Naive B cell (primary cell): ENCODE measurements at regions not wholly inside any gene's neighbourhood (a gene's known extent, or its start where the extent isn't known, plus 50 kb on each side); places are given as distances from the start of the nearest gene placed in this dataset.
"Not testable (repeated sequence)": the region's sequence is repeated elsewhere in the genome, so short reads cannot be mapped to it uniquely, and the experiment has no call there.

Source experiments
- ATAC-seq, 2 donors: fragments of 150-1000 bp; cut with Tn5 transposase; 2 replicates each; pipeline ENCODE4 v1.10.0; 2021; ENCODE audit warnings: low read depth in 2 of 2, mild to moderate bottlenecking in 2 of 2, moderate library complexity in 2 of 2
- DNase-seq: peaks from one replicate; pipeline ENCODE4 v3.0.0; 2022
- H3K27ac Mint-ChIP-seq, 6 donors: one replicate each; pipeline ENCODE4 v1.8.0; 2020 to 2022; ENCODE audit warnings: mild to moderate bottlenecking in 6 of 6, mixed read lengths in 6 of 6, moderate library complexity in 5 of 6, inconsistent platforms in 2 of 6
- H3K27me3 Mint-ChIP-seq, 3 donors: one replicate each; pipeline ENCODE4 v1.8.0; 2021 to 2022; ENCODE audit warnings: mixed read lengths in 3 of 3, mild to moderate bottlenecking in 1 of 3
- H3K36me3 Mint-ChIP-seq, 2 donors: one replicate each; pipeline ENCODE4 v1.8.0; 2020 to 2022; ENCODE audit warnings: mixed read lengths in 2 of 2, inconsistent platforms in 1 of 2, mild to moderate bottlenecking in 1 of 2
- H3K4me1 Mint-ChIP-seq, 3 donors: one replicate each; pipeline ENCODE4 v1.8.0; 2020 to 2022; ENCODE audit warnings: mixed read lengths in 3 of 3, inconsistent platforms in 1 of 3, mild to moderate bottlenecking in 1 of 3, moderate library complexity in 1 of 3
- H3K4me3 Mint-ChIP-seq, 8 donors: one replicate each; pipeline ENCODE4 v1.8.0; 2020 to 2022; ENCODE audit warnings: mild to moderate bottlenecking in 8 of 8, mixed read lengths in 8 of 8, moderate library complexity in 8 of 8, inconsistent platforms in 2 of 8
- H3K9me3 Mint-ChIP-seq, 7 donors: one replicate each; pipeline ENCODE4 v1.8.0; 2020 to 2022; ENCODE audit warnings: mixed read lengths in 7 of 7, mild to moderate bottlenecking in 5 of 7, inconsistent platforms in 2 of 7, moderate library complexity in 1 of 7

DNA sequence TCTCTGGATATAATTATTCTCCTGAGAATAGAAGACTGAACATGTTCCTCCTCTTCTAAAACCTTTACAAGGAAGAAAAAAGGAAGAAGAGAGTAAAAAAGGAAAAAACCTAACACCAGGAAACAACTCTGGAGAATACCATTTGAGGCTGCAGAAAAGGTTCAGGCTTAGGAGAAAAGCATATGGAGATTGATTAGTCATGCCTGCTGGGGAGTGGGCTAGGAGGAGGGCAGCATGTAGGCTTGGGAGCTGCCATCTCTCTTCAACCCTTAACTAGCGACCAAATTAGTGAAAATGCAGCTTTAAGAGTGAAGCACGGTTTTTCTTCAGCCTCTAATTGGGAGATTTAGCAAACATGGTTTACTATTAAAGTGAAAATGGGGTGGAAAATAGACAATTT lies 273.0 kb upstream of the CRY1 start:
- no peaks in the 10 kb centered on the region for H3K36me3 Mint-ChIP-seq
- H3K4me3 Mint-ChIP-seq: no peak overlapping the region
- DNase-seq (no peak), ATAC-seq (no peak)
- H3K27ac Mint-ChIP-seq: peak overlapping the region in 1 of 6 donors; percentile 75
- H3K4me1 Mint-ChIP-seq: peaks cover 5 to 15% (median 8%) of the 10 kb centered on the region in 3 donors
- peaks cover 0 to 7% (median 1%) of the 10 kb centered on the region in 7 donors for H3K9me3 Mint-ChIP-seq
- no peaks in the 10 kb centered on the region for H3K27me3 Mint-ChIP-seq

DNA sequence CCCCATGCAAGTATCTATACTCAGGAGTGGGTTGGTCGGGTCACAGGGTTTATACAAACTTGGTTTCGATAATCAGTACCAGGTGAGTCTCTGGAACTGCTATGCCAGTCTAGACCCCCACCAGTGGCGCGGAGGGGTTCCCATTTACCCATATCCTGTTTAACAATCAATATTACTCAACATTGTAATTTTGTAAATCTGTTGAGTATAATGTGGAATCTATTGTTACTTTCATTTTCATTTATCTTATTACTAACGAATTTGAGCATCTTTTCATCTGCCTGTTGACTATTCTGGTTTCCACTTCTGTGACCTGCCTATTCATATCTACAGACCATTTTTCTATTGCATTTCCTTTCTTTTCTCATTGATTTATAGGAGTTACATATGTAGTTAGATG lies 275.2 kb upstream of the CRY1 start:
- H3K27ac Mint-ChIP-seq: no peak overlapping the region
- H3K9me3 Mint-ChIP-seq: no peaks in the 10 kb centered on the region
- H3K36me3 Mint-ChIP-seq: no peaks in the 10 kb centered on the region
- peaks cover 18 to 32% (median 23%) of the 10 kb centered on the region in 3 donors for H3K4me1 Mint-ChIP-seq
- DNase-seq: no peak
- no peak overlapping the region for H3K4me3 Mint-ChIP-seq
- H3K27me3 Mint-ChIP-seq: no peaks in the 10 kb centered on the region
- no peak for ATAC-seq

GRCh38 chr12:107369006-107369405 lies 275.7 kb upstream of the CRY1 start:
- peak overlapping the region in 1 of 6 donors; percentile 19 for H3K27ac Mint-ChIP-seq
- ATAC-seq: no peak
- peaks cover 18 to 34% (median 23%) of the 10 kb centered on the region in 3 donors for H3K4me1 Mint-ChIP-seq

GRCh38 chr12:107369679-107370078 lies 276.3 kb upstream of the CRY1 start:
- DNase-seq (no peak), ATAC-seq (no peak)
- no peaks in the 10 kb centered on the region for H3K9me3 Mint-ChIP-seq
- no peak overlapping the region for H3K27ac Mint-ChIP-seq
- peak overlapping the region in 1 of 8 donors; percentile 35 for H3K4me3 Mint-ChIP-seq
- H3K36me3 Mint-ChIP-seq: no peaks in the 10 kb centered on the region
- peaks cover 18 to 39% (median 30%) of the 10 kb centered on the region in 3 donors for H3K4me1 Mint-ChIP-seq
- H3K27me3 Mint-ChIP-seq: no peaks in the 10 kb centered on the region

More at GRCh38 chr12:107369006-107369405, 275.7 kb upstream of the CRY1 start:
- no peaks in the 10 kb centered on the region for H3K36me3 Mint-ChIP-seq
- H3K27me3 Mint-ChIP-seq: no peaks in the 10 kb centered on the region
- H3K4me3 Mint-ChIP-seq: no peak overlapping the region
- no peaks in the 10 kb centered on the region for H3K9me3 Mint-ChIP-seq
- no peak for DNase-seq

- H3K4me1 Mint-ChIP-seq: peaks cover 18 to 39% (median 31%) of the 10 kb centered on the region in 3 donors
- H3K4me3 Mint-ChIP-seq: peak overlapping the region in 1 of 8 donors; percentile 12
- H3K27me3 Mint-ChIP-seq: no peaks in the 10 kb centered on the region
- DNase-seq: no peak
- peak overlapping the region in 1 of 6 donors; percentile 13 for H3K27ac Mint-ChIP-seq
- no peaks in the 10 kb centered on the region for H3K9me3 Mint-ChIP-seq
- H3K36me3 Mint-ChIP-seq: no peaks in the 10 kb centered on the region
- peak in 1 of 2 donors; percentile 32 for ATAC-seq
Observed at GRCh38 chr12:107372229-107372658, 278.9 kb upstream of the CRY1 start.

DNA sequence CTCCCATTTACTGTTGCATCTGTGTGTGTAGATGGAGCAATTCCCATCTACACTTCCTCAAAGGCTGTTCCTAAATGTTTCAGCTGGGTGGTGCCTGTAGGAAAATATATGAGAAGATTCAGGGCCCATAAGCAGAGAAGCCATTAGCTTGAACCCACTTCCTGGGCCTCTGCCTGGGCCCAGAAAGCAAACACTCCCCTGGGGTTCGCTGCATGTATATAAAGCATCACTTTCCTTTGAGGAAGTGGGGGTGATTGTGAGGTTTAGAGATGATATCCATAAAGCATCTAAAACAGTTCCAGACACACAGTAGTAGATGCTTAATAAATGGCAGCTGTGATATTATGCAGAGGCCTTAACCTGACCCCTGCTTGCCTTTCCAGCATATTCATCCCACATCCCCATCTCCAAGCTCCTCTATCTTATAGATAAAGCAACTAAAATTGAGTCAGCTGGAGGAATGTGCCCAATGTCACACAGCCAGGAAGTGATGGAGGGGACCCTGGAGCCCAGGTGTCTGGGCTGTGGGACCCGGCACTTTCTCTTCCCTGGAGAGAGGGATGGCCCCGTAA lies 280.0 kb upstream of the CRY1 start:
- H3K4me1 Mint-ChIP-seq: peaks cover 18 to 39% (median 31%) of the 10 kb centered on the region in 3 donors
- no peaks in the 10 kb centered on the region for H3K9me3 Mint-ChIP-seq
- DNase-seq (no peak), ATAC-seq (no peak)
- H3K27ac Mint-ChIP-seq: peak overlapping the region in 1 of 6 donors; percentile 52
- H3K4me3 Mint-ChIP-seq: peak overlapping the region in 5 of 8 donors; percentile 3 to 75 (median 18)
- no peaks in the 10 kb centered on the region for H3K27me3 Mint-ChIP-seq
- no peaks in the 10 kb centered on the region for H3K36me3 Mint-ChIP-seq

- no peak for DNase-seq
- no peak for ATAC-seq
- Mint-ChIP-seq H3K4me1 (peaks cover 13 to 32% (median 23%) of the 10 kb centered on the region in 3 donors), H3K4me3 (peak overlapping the region in 1 of 8 donors; percentile 60), H3K36me3 (no peaks in the 10 kb centered on the region), H3K27me3 (peaks cover 0 to 2% (median 0%) of the 10 kb centered on the region in 3 donors), H3K27ac (peak overlapping the region in 2 of 6 donors; percentile 59 to 89), H3K9me3 (no peaks in the 10 kb centered on the region)
Observed at GRCh38 chr12:107374161-107374840, 281.0 kb upstream of the CRY1 start.

- DNase-seq (no peak), ATAC-seq (no peak)
- Mint-ChIP-seq H3K27ac (peak overlapping the region in 1 of 6 donors; percentile 81), H3K27me3 (peaks cover 0 to 8% (median 0%) of the 10 kb centered on the region in 3 donors), H3K36me3 (no peaks in the 10 kb centered on the region), H3K4me3 (peak overlapping the region in 2 of 8 donors; percentile 17 to 29), H3K4me1 (peaks cover 13 to 26% (median 23%) of the 10 kb centered on the region in 3 donors), H3K9me3 (no peaks in the 10 kb centered on the region)
Observed at GRCh38 chr12:107375231-107375630, 281.9 kb upstream of the CRY1 start.

- H3K4me1 Mint-ChIP-seq: peaks cover 3 to 16% (median 15%) of the 10 kb centered on the region in 3 donors
- H3K27ac Mint-ChIP-seq: no peak overlapping the region
- no peak overlapping the region for H3K4me3 Mint-ChIP-seq
- peaks cover 0 to 8% (median 0%) of the 10 kb centered on the region in 3 donors for H3K27me3 Mint-ChIP-seq
- DNase-seq: no peak
- H3K36me3 Mint-ChIP-seq: no peaks in the 10 kb centered on the region
- no peaks in the 10 kb centered on the region for H3K9me3 Mint-ChIP-seq
- ATAC-seq: no peak
Observed at GRCh38 chr12:107377596-107378385, 284.4 kb upstream of the CRY1 start.

DNA sequence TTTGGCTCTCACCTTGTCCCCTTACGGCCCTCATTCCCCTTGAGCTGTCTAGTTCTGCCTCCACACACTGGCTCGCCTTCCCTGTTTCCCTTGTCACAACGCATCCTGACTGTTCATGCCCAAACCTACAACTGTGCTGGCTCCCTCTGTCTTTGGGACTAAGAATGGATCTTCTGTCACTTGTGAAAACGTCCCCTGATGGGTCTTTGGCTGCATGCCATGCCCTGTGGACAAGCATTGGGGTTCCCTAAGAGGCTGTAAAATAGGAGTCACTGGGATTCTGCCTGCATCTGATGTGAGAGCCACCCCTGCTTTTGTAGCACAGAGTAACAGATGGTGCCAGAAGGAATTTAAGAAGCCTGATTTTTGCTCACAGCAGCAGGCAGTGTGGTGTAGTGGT lies 285.3 kb upstream of the CRY1 start:
- DNase-seq (no peak), ATAC-seq (no peak)
- Mint-ChIP-seq H3K36me3 (no peaks in the 10 kb centered on the region), H3K9me3 (no peaks in the 10 kb centered on the region), H3K4me1 (peaks cover 0 to 8% (median 7%) of the 10 kb centered on the region in 3 donors), H3K27ac (no peak overlapping the region), H3K4me3 (no peak overlapping the region), H3K27me3 (peaks cover 0 to 8% (median 0%) of the 10 kb centered on the region in 3 donors)

DNA sequence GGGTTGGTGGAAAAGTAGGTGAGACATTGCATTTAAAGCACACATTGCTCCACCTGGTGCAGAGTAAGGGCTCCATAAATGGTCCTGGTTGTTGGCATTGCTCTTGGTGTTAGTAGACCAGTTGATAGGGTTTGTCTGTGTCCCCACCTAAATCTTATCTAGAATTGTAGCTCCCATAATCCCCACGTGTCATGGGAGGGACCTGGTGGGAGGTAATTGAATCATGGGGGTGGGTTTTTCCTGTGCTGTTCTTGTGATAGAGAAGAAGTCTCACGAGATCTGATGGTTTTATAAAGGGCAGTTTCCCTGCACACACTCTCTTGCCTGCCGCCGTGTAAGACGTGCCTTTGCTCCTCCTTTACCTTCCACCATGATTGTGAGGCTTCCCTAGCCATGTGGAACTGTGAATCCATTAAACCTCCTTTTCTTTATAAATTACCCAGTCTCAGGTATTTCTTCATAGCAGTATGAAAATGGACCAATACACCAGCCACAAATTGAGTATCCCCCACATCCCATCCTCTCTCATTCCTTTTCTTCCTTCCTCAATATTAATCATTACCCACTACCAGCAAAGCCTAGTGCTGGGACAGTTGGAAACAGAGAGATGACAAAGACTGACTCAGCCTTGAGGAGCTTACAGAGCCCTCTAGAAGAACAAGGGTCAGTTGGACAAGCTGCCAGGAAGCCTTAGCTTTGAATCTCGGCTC lies 285.9 kb upstream of the CRY1 start:
- ATAC-seq, H3K27me3 Mint-ChIP-seq, DNase-seq, H3K9me3 Mint-ChIP-seq, H3K4me1 Mint-ChIP-seq, H3K4me3 Mint-ChIP-seq, H3K36me3 Mint-ChIP-seq: not testable (repeated sequence)
- peak overlapping the region in 2 of 6 donors; percentile 2 to 6 for H3K27ac Mint-ChIP-seq

DNA sequence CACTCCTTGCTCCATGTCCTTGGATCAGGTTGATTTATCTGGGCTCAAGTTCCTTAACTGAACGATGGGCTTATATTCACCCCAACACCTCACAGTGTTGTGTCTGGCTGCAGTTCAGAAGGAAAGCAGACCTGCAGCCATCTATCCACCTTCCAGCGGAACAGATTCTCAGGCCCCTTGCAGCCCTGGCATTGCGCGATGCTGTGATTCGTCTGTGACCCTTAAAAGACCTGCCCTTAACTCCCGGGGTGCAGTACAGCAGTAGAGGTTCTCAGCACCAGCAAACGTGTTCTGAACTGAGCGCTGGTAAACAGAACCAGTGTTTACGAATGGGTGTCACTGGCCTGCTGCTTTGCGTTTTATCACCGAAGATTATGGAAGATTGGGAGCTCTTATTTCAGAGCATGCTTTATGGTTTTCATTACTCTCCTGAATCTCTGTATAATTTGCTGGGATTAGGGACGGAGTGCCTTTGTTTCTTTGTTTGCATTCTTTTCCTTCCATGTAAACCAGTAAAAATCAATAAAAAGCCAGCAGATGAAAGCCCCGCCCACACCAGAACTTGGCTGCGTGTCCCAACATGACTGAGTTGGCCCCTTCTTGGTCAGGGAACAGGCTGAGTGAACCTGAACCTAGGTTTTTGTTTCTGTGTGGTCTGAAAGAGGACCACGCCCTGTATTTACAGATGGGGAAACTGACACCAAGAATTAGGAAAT lies 286.7 kb upstream of the CRY1 start:
- H3K9me3 Mint-ChIP-seq: no peaks in the 10 kb centered on the region
- H3K4me3 Mint-ChIP-seq: no peak overlapping the region
- no peaks in the 10 kb centered on the region for H3K36me3 Mint-ChIP-seq
- H3K4me1 Mint-ChIP-seq: no peaks in the 10 kb centered on the region
- ATAC-seq (no peak), DNase-seq (no peak)
- peak overlapping the region in 1 of 6 donors; percentile 7 for H3K27ac Mint-ChIP-seq
- peaks cover 0 to 8% (median 0%) of the 10 kb centered on the region in 3 donors for H3K27me3 Mint-ChIP-seq
